Natural killer cell (primary cell): ENCODE measurements at regions not wholly inside any gene's neighbourhood (a gene's known extent, or its start where the extent isn't known, plus 50 kb on each side); places are given as distances from the start of the nearest gene placed in this dataset.

Experiments
- ATAC-seq, 3 donors: fragments of 150-1000 bp in 2 of 3; fragments of 200-7000 bp in 1 of 3; cut with Tn5 transposase; 1 replicate in 1 of 3; 2 replicates in 2 of 3; pipeline ENCODE4 v1.10.0; 2021; ENCODE audit warnings: mild to moderate bottlenecking in 2 of 3, moderate library complexity in 2 of 3
- DNase-seq, 2 donors: peaks; one replicate each; pipeline versions ENCODE4 v3.0.0 to v3.0.0-alpha.2; 2013 to 2021; ENCODE audit warnings: mixed read lengths in 1 of 2
- H3K27ac ChIP-seq: one replicate; pipeline ENCODE4 v1.5.1; 2013; ENCODE audit warnings: mild to moderate bottlenecking, low read length
- H3K27me3 ChIP-seq: one replicate; pipeline ENCODE4 v1.6.1; 2013; ENCODE audit warnings: low read length; ENCODE audit not compliant: control insufficient read depth, insufficient read depth
- H3K36me3 ChIP-seq: one replicate; pipeline ENCODE4 v1.6.1; 2013; ENCODE audit warnings: low read length; ENCODE audit not compliant: control insufficient read depth, insufficient read depth
- H3K4me1 ChIP-seq: one replicate; pipeline ENCODE4 v1.6.1; 2013; ENCODE audit warnings: low read length; ENCODE audit not compliant: control insufficient read depth, insufficient read depth
- H3K4me3 ChIP-seq: one replicate; pipeline ENCODE4 v1.5.1; 2013; ENCODE audit warnings: low read length
- H3K9me3 ChIP-seq: one replicate; pipeline ENCODE4 v1.6.1; 2013; ENCODE audit warnings: low read length; ENCODE audit not compliant: control insufficient read depth, insufficient read depth
- H3K27ac Mint-ChIP-seq, 2 donors: one replicate each; pipeline ENCODE4 v1.8.0; 2022; ENCODE audit warnings: mild to moderate bottlenecking in 2 of 2, mixed read lengths in 2 of 2, moderate library complexity in 1 of 2
- H3K27me3 Mint-ChIP-seq, 2 donors: one replicate each; pipeline ENCODE4 v1.8.0; 2022; ENCODE audit warnings: low read depth in 2 of 2, mixed read lengths in 2 of 2
- H3K36me3 Mint-ChIP-seq: one replicate; pipeline ENCODE4 v1.8.0; 2022; ENCODE audit warnings: mixed read lengths
- H3K4me1 Mint-ChIP-seq, 2 donors: one replicate each; pipeline ENCODE4 v1.8.0; 2022; ENCODE audit warnings: mixed read lengths in 2 of 2
- H3K4me3 Mint-ChIP-seq: one replicate; pipeline ENCODE4 v1.8.0; 2022; ENCODE audit warnings: mild to moderate bottlenecking, moderate library complexity, mixed read lengths
- H3K9me3 Mint-ChIP-seq, 2 donors: one replicate each; pipeline ENCODE4 v1.8.0; 2022; ENCODE audit warnings: mixed read lengths in 2 of 2
- CTCF ChIP-seq: fragments of 200-600 bp; IDR thresholded peaks from one replicate; pipeline ENCODE4 v1.8.0; 2022; ENCODE audit warnings: antibody characterized with exemption
- WGBS: methylation state at CpG from one replicate; pipeline ENCODE4 v1.1.7; 2013; ENCODE audit warnings: missing lambda C conversion rate; ENCODE audit not compliant: insufficient coverage; 5-methylcytosine and 5-hydroxymethylcytosine counted together
- intact Hi-C: fragments of 100-400 bp; cut with micrococcal nuclease; formaldehyde crosslinking; loops from one replicate; pipeline ENCODE4 v1.14.2; 2022

GRCh38 chr1:82401116-82401515 lies 600.4 kb downstream of the ADGRL2 start:
- ATAC-seq (no peak), DNase-seq (no peak)
- no peaks in the 10 kb centered on the region for H3K36me3 ChIP-seq
- H3K27ac Mint-ChIP-seq: no peak overlapping the region
- H3K4me1 Mint-ChIP-seq: no peaks in the 10 kb centered on the region
- H3K27ac ChIP-seq: no peak overlapping the region
- H3K36me3 Mint-ChIP-seq: no peaks in the 10 kb centered on the region
- no peak overlapping the region for H3K4me3 ChIP-seq
- no CpG with 5 or more reads among the region's 1 CpG for WGBS
- H3K27me3 Mint-ChIP-seq: no peaks in the 10 kb centered on the region
- intact Hi-C loops: no loop called here
- no peak for TF ChIP-seq CTCF
- H3K27me3 ChIP-seq: no peaks in the 10 kb centered on the region
- no peaks in the 10 kb centered on the region for H3K4me1 ChIP-seq
- no peak overlapping the region for H3K4me3 Mint-ChIP-seq
- no peaks in the 10 kb centered on the region for H3K9me3 ChIP-seq
- H3K9me3 Mint-ChIP-seq: peaks cover 2 to 3% of the 10 kb centered on the region in 2 donors

GRCh38 chr1:82400521-82400920 lies 599.8 kb downstream of the ADGRL2 start:
- WGBS: 81% methylated on average over 3 of the region's 4 CpGs
- no peak overlapping the region for H3K27ac Mint-ChIP-seq
- Histone ChIP-seq H3K36me3 (no peaks in the 10 kb centered on the region), H3K27ac (no peak overlapping the region), H3K27me3 (no peaks in the 10 kb centered on the region), H3K4me1 (no peaks in the 10 kb centered on the region), H3K9me3 (no peaks in the 10 kb centered on the region), H3K4me3 (no peak overlapping the region)
- ATAC-seq: no peak
- no peak for TF ChIP-seq CTCF
- peaks cover 2 to 3% of the 10 kb centered on the region in 2 donors for H3K9me3 Mint-ChIP-seq
- no peaks in the 10 kb centered on the region for H3K27me3 Mint-ChIP-seq
- H3K36me3 Mint-ChIP-seq: no peaks in the 10 kb centered on the region
- H3K4me3 Mint-ChIP-seq: no peak overlapping the region
- no peaks in the 10 kb centered on the region for H3K4me1 Mint-ChIP-seq
- intact Hi-C loops: no loop called here
- no peak for DNase-seq

- Mint-ChIP-seq H3K27ac (no peak overlapping the region), H3K27me3 (no peaks in the 10 kb centered on the region), H3K4me1 (no peaks in the 10 kb centered on the region), H3K36me3 (no peaks in the 10 kb centered on the region), H3K4me3 (no peak overlapping the region), H3K9me3 (peaks cover 0 to 3% of the 10 kb centered on the region in 2 donors)
- no peak overlapping the region for H3K27ac ChIP-seq
- ATAC-seq (no peak), DNase-seq (no peak)
- intact Hi-C loops: no loop called here
- H3K36me3 ChIP-seq: no peaks in the 10 kb centered on the region
- no peak overlapping the region for H3K4me3 ChIP-seq
- no peak for TF ChIP-seq CTCF
- H3K4me1 ChIP-seq: no peaks in the 10 kb centered on the region
- no peaks in the 10 kb centered on the region for H3K27me3 ChIP-seq
- no peaks in the 10 kb centered on the region for H3K9me3 ChIP-seq
Measured at GRCh38 chr1:82399093-82399492, 598.4 kb downstream of the ADGRL2 start.

GRCh38 chr1:82398357-82398756 lies 597.6 kb downstream of the ADGRL2 start:
- Histone ChIP-seq H3K9me3 (no peaks in the 10 kb centered on the region), H3K36me3 (no peaks in the 10 kb centered on the region), H3K27me3 (no peaks in the 10 kb centered on the region), H3K4me3 (no peak overlapping the region), H3K4me1 (no peaks in the 10 kb centered on the region), H3K27ac (no peak overlapping the region)
- TF ChIP-seq CTCF: no peak
- DNase-seq (no peak), ATAC-seq (no peak)
- Mint-ChIP-seq H3K36me3 (no peaks in the 10 kb centered on the region), H3K9me3 (peaks cover 0 to 3% of the 10 kb centered on the region in 2 donors), H3K4me1 (no peaks in the 10 kb centered on the region), H3K4me3 (no peak overlapping the region), H3K27me3 (no peaks in the 10 kb centered on the region), H3K27ac (no peak overlapping the region)
- intact Hi-C loops: no loop called here
